DLD1 (cell line): ENCODE measurements at regions not wholly inside any gene's neighbourhood (a gene's known extent, or its start where the extent isn't known, plus 50 kb on each side); places are given as distances from the start of the nearest gene placed in this dataset.

Experiments used
- in situ Hi-C: cut with HindIII; loops from 2 replicates; pipeline ENCODE4 v1.10.0; 2017; ENCODE audit warnings: low sequenced_read_pairs

GRCh38 chr5:58403822-58404433, 56.0 kb downstream of the PLK2 start:
- in situ Hi-C loops: no loop called here

GRCh38 chr5:58401701-58402100, 58.2 kb downstream of the PLK2 start:
- in situ Hi-C loops: no loop called here

- in situ Hi-C loops: no loop called here
Observed at GRCh38 chr5:58400737-58401136, 59.1 kb downstream of the PLK2 start.

GRCh38 chr5:58399951-58400350, 59.9 kb downstream of the PLK2 start:
- in situ Hi-C loops: no loop called here

DNA sequence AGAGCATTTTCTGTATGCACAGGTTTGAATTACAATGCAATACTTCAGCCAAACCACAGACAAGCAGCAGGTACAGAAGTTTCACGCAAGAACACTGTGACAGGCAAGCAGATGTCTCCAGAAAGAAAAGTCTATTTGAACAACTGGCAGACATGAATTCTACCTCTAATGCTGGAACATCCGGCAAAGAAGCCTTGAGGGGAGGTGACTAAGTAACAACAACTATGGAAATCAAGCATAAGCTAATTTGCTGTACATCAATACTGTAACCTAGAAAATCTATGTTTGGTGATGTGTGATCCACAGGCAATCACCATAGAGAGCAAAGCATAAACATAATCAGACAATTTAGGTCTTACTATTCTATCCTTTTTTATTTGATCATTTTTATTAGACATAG, 65.5 kb downstream of the PLK2 start:
- in situ Hi-C loops: no loop called here

DNA sequence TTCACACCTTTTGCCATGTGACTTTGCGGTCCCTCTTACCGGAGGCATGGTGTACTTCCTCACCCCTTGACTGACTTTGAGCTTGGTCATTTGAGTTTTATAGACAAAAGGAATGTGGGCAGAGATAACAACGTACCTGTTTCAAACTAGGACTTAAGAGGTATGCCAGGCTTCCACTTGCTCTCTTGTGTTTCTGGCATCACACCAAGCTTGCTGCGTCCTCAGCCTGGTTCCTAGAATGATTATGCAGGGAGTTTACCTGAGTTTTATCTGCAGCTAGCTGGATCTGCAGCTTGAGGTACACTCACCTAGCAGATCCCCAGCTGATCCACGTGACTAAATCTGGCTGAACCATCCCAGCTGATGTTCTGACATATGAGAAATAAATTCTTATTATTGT, 66.2 kb downstream of the PLK2 start:
- in situ Hi-C loops: no loop called here

DNA sequence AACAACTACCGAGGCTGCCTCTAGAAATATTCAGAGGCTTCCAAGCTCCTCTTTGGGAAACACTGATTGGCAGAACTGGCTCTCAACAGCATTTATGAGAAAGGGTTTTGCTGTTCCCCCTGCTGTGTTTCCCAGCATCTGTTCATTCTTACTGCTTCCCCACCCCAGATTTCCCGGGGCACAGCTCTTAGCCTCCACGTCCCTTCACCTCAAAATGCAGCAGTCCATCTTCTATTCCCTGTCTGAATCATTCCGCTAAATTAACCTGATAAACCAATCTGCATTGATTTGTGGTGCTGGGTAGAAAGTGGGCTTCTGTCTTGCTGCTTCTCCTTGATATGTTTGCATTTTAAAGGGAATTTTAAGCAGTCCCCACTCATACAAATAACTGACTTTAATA, 67.4 kb downstream of the PLK2 start:
- in situ Hi-C loops: no loop called here

- in situ Hi-C loops: no loop called here
Observed at GRCh38 chr5:58383448-58383847, 76.4 kb downstream of the PLK2 start.

GRCh38 chr5:58382131-58382534, 77.8 kb downstream of the PLK2 start:
- in situ Hi-C loops: no loop called here

DNA sequence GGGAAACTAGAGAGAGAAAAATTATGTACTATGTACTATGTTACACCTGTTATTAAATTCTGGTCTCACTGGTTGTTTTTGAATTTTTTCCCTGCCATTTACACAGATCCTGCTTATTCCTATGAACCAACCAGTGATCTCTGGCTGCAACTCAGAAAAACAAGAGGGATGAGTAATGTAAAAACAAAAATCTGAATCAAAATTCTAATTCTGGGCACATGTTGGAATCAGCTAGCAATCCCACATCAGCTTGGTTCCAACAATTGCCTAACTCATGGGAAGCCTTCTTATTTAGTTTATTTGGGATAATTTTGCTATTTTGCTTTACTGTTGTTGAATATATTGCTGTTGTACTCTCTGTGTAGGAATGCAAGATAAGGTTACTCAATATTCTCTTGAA, 78.3 kb downstream of the PLK2 start:
- in situ Hi-C loops: no loop called here

DNA sequence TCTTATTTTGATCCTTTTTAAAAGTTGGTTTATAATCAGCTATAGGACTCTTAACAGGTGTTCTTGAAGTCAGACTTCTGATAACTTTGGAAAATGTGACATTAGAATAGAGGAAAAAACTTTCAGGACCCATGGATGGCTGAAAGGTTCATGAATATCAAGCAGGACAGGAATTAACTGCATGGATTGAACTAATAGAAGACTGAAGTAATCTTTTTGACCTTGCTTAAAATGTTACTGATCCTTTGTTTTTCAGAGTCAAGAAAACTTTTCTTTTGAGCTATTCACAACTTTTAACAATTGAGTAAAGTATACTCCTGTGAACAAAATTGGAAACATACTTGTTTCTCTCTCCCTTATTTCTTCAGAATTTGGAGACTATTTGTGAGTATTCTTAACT, 79.2 kb downstream of the PLK2 start:
- in situ Hi-C loops: no loop called here

DNA sequence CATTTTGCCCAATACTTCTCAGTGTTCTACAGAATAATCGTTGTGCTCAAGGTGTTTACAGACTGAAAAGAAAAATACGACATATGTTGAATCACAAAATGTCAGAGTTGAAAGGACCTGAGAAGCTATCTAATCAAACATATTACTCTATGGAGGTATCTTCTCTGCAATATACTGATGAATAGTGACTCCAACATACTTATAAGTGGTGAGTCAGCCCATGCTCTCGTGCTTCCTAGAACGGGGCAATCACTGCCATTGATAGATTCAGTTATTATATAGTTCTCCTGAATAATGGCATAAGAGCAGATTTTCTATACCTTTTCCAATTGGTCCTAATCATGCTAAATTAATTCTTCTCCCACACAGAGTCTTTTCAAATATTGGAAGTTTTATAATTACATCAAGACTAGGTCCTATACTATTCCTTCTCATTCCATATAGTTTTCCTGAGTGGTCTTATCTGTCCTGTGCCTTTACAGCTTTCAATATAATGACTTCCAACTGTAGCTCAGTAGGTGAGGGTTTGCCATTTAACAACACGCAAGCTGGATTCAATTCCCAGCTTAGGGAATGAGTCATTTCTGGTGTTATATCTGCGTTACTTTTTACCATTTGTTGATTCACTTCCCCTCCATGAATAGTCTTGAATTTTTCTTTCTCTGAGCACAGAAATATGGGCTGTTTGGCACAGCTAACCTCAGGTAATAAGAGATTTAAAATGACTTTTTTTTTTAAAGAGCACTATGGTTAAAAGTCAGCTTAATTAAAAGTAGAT, 81.1 kb downstream of the PLK2 start:
- in situ Hi-C loops: no loop called here

DNA sequence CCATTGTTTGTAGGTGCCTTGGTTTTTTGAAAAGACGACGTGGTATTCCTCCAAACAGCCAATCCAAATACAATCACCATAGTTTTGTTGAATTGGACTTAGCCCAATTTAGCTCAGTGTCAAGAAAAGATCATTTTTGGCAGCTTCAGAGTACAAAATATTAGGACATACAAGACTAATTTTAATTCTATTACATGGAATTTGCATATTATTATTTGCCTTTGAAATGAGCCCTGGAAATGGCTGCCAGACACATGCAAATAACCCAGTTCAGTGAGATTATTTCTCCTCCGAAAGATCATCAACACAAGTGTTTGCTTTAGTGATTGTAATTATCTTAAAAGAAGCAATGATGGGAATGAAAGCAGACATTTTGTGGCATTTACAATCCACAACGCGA, 89.3 kb downstream of the PLK2 start:
- in situ Hi-C loops: no loop called here

GRCh38 chr5:58369513-58370190, 90.2 kb downstream of the PLK2 start:
- in situ Hi-C loops: no loop called here

- in situ Hi-C loops: no loop called here
Observed at GRCh38 chr5:58366461-58366860, 93.4 kb downstream of the PLK2 start.

GRCh38 chr5:58365791-58366190, 94.1 kb downstream of the PLK2 start:
- in situ Hi-C loops: no loop called here

DNA sequence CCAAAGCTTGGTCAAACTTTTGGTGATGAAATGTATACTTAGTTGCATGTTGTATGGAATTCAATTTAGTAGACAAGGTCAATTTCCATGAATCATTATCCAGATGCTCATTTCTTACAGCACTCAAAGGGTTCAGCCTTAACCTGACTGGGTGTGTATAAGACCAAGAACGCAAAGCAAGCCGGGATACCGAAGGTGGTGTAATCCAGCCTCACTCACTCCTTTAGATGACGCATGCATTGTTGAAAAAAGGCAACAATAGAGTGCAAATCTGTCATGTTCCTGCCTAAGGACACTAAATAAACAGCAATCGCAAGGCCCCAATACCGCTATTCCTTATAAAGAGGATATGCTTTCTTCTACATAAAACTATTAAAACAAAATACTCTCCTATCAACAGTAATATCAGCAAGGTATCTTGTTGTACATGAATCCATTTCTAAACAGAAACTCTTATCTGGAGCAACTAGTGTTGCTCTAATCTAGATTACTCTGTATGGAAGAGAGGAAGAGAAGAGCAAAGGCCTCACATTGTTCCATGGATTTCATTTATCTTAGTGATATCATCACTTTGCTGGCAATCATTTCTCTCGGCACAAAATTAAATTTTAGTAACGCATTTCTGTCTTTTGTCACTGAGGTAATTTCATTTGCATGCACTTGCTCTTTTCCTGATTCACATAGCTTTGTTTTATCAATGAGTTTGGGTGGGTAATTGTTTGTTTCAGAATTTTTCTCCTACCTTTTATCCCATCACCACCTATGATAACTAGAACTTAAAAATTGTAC, 96.2 kb downstream of the PLK2 start:
- in situ Hi-C loops: no loop called here

- in situ Hi-C loops: no loop called here
Observed at GRCh38 chr5:58362135-58362534, 97.8 kb downstream of the PLK2 start.

GRCh38 chr5:58360794-58361193, 99.1 kb downstream of the PLK2 start:
- in situ Hi-C loops: no loop called here

DNA sequence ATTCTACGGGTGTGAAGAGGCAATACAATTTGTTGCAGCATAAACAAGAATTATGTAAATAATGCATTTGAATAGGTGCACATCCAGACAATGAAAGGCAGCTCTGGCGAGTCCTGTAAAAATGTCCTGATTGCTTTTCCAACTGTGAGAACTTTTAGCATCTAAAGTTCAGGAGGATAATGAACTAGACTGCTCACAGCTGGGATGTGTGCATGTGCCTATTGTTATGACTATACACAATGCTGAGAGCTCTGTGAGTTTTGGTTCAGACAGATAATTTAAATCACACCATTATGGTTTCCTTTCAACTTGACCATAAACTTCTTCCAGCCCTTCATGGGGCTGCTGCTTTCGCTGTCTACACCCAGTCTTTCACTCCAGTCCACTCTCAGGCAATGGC, 99.9 kb downstream of the PLK2 start:
- in situ Hi-C loops: no loop called here

DNA sequence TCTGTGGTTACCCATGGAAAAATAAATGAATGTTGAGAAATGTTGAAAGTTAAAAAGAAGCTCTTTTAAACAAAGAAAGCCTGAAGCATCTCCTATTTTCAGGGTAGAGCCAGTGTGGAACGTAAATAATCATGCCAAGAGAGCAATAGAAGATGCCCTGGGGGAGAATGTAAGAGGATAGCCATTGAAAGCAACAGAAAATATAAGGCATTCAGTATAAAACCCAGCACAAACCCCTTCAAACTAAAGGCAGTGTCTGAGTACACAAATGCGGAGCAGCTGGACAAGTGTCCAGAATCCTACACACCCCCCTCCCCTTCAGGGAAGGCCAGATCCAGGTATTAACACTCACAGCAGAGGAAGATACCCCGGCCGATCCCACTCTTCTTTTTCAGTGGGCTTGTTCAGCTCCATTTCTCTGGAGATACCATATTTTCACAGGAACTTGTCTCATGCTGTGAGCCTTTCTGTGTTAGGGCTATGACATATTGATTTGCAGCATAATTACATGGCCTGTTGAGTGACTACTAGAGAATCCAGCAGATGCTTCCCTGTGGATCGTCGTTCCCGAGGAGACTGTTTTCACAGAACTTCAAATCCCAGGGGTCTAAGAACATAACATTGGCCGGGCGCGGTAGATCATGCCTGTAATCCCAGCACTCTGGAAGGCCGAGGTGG, 101.2 kb downstream of the PLK2 start:
- in situ Hi-C loops: no loop called here
